Posterior cingulate gyrus (tissue), 11 donors: ENCODE measurements at regions not wholly inside any gene's neighbourhood (a gene's known extent, or its start where the extent isn't known, plus 50 kb on each side); places are given as distances from the start of the nearest gene placed in this dataset.

ENCODE experiments used
- DNase-seq, 10 donors: peaks; one replicate each; pipeline versions ENCODE4 v3.0.0 to v3.0.0-alpha.2; 2020 to 2021; ENCODE audit warnings: mixed read lengths in 3 of 10
- intact Hi-C: fragments of 100-400 bp; cut with DNase I; formaldehyde crosslinking; loops from one replicate; pipeline ENCODE4 v1.15.1; 2023

GRCh38 chr15:68871507-68871906 is 50.8 kb upstream of the ANP32A start:
- DNase-seq: no peak
- intact Hi-C loops: loop anchor here (10.0 kb wide), 2 partner anchors 47 to 87 kb away; partner anchors contain the start of gene ANP32A

- intact Hi-C loops: loop anchor here (1.0 to 10.0 kb wide), 7 partner anchors 48 to 567 kb away; partner anchors contain the start of gene ANP32A
Measured at GRCh38 chr15:68874788-68875187, 54.1 kb upstream of the ANP32A start.

GRCh38 chr15:68875377-68876116 is 54.8 kb upstream of the SPESP1 start:
- intact Hi-C loops: loop anchor here (1.0 to 10.0 kb wide), 7 partner anchors 47 to 568 kb away; partner anchors contain the start of gene ANP32A
- DNase-seq: peak; percentile 81 to 99 (median 96)

More at GRCh38 chr15:68874788-68875187, 54.1 kb upstream of the ANP32A start:
- no peak for DNase-seq

GRCh38 chr15:68877626-68878025 is 52.7 kb upstream of the SPESP1 start:
- DNase-seq: no peak
- intact Hi-C loops: loop anchor here (5.0 to 10.0 kb wide), 5 partner anchors 45 to 570 kb away; partner anchors contain the start of gene ANP32A

GRCh38 chr15:68880382-68880781 is 49.9 kb upstream of the SPESP1 start:
- no peak for DNase-seq
- intact Hi-C loops: no loop called here
